Fibroblast of lung (primary cell): ENCODE measurements at regions not wholly inside any gene's neighbourhood (a gene's known extent, or its start where the extent isn't known, plus 50 kb on each side); places are given as distances from the start of the nearest gene placed in this dataset.

Experiments used
- DNase-seq, 2 donors: peaks; one replicate each; pipeline versions ENCODE4 v3.0.0 to v3.0.0-alpha.2; 2010; ENCODE audit warnings: low read depth in 2 of 2
- H2AFZ ChIP-seq: 2 replicates; pipeline ENCODE4 v1.5.1; 2012; ENCODE audit warnings: low read length, control low read depth, inconsistent platforms
- H3K27ac ChIP-seq: 2 replicates; pipeline ENCODE4 v1.5.1; 2011; ENCODE audit warnings: low read length, control low read depth; ENCODE audit not compliant: insufficient read depth
- H3K27me3 ChIP-seq: 2 replicates; pipeline ENCODE4 v1.5.1; 2011; ENCODE audit warnings: mild to moderate bottlenecking, low read length; ENCODE audit not compliant: control insufficient read depth, insufficient read depth
- H3K36me3 ChIP-seq: 2 replicates; pipeline ENCODE4 v1.5.1; 2011; ENCODE audit warnings: low read length; ENCODE audit not compliant: control insufficient read depth, insufficient read depth
- H3K4me1 ChIP-seq: 2 replicates; pipeline ENCODE4 v1.5.1; 2011; ENCODE audit warnings: low read length; ENCODE audit not compliant: control insufficient read depth, insufficient read depth; ENCODE audit errors: extremely low read depth
- H3K4me2 ChIP-seq: 2 replicates; pipeline ENCODE4 v1.5.1; 2011; ENCODE audit warnings: low read length, control low read depth; ENCODE audit not compliant: insufficient read depth; ENCODE audit errors: extremely low read depth
- H3K4me3 ChIP-seq, 4 experiments: fragments of 200-600 bp in 1 of 4; sonication (generic) in 1 of 4; replicated peaks in 1 of 4; 2 replicates each; pipeline ENCODE4 v1.5.1; 2011 to 2016; ENCODE audit warnings: low read length in 4 of 4, low read depth in 3 of 4, mild to moderate bottlenecking in 3 of 4, control low read depth in 2 of 4, inconsistent platforms in 1 of 4, mixed read lengths in 1 of 4; ENCODE audit not compliant: insufficient read depth in 1 of 4; ENCODE audit errors: control extremely low read depth in 1 of 4
- H3K79me2 ChIP-seq: 2 replicates; pipeline ENCODE4 v1.5.1; 2012; ENCODE audit warnings: mild to moderate bottlenecking, low read length, inconsistent platforms; ENCODE audit not compliant: control insufficient read depth, insufficient read depth
- H3K9ac ChIP-seq: 2 replicates; pipeline ENCODE4 v1.5.1; 2011; ENCODE audit warnings: mild to moderate bottlenecking, low read length, control low read depth; ENCODE audit not compliant: insufficient read depth
- H3K9me3 ChIP-seq: 2 replicates; pipeline ENCODE4 v1.5.1; 2012; ENCODE audit warnings: low read depth, low read length; ENCODE audit not compliant: control insufficient read depth, insufficient read depth
- H4K20me1 ChIP-seq: 2 replicates; pipeline ENCODE4 v1.5.1; 2011; ENCODE audit warnings: low read length; ENCODE audit not compliant: control insufficient read depth, insufficient read depth; ENCODE audit errors: extremely low read depth
- EZH2 ChIP-seq: IDR thresholded peaks from 2 replicates; pipeline ENCODE4 v1.5.1; 2012; ENCODE audit warnings: low read length, control low read depth, mild to moderate bottlenecking; ENCODE audit errors: missing control alignments
- TF ChIP-seq, protein P1 (sequence below), 2 donors: IDR thresholded peaks in 1 of 2; conservative IDR thresholded peaks in 1 of 2; 1 replicate in 1 of 2; 2 replicates in 1 of 2; pipeline ENCODE4 v1.5.1; 2011 to 2012; ENCODE audit warnings: low read length in 2 of 2, control low read depth in 1 of 2, inconsistent platforms in 1 of 2, low read depth in 1 of 2, mild to moderate bottlenecking in 1 of 2

DNA sequence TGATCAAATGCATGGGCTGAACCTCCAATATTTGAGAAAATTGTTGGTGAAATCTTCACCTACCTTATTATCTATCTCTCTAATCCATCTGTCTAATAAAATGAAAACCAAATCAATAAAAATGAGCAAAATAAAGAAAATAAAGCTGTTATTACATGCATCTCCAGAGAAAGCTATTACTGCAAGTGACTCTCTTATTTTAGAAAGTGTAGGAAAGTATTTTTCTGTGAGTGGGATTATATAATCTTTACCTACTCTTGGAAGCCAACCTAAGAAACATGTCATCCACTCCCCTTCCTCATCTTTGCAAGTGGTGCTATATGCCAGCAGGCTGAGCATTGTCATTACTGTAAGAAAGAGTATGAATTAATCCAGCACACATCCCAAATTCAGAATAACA is 191.5 kb upstream of the RFC3 start:
- no peak overlapping the region for H3K9ac ChIP-seq
- no peak overlapping the region for H3K27ac ChIP-seq
- no peak for DNase-seq
- no peaks in the 10 kb centered on the region for H3K9me3 ChIP-seq
- TF ChIP-seq EZH2: no peak
- TF ChIP-seq, protein P1, sequence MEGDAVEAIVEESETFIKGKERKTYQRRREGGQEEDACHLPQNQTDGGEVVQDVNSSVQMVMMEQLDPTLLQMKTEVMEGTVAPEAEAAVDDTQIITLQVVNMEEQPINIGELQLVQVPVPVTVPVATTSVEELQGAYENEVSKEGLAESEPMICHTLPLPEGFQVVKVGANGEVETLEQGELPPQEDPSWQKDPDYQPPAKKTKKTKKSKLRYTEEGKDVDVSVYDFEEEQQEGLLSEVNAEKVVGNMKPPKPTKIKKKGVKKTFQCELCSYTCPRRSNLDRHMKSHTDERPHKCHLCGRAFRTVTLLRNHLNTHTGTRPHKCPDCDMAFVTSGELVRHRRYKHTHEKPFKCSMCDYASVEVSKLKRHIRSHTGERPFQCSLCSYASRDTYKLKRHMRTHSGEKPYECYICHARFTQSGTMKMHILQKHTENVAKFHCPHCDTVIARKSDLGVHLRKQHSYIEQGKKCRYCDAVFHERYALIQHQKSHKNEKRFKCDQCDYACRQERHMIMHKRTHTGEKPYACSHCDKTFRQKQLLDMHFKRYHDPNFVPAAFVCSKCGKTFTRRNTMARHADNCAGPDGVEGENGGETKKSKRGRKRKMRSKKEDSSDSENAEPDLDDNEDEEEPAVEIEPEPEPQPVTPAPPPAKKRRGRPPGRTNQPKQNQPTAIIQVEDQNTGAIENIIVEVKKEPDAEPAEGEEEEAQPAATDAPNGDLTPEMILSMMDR (conservative IDR thresholded peaks at IDR 0.05 in 1 of 2, IDR thresholded peaks at IDR 0.05 in 1 of 2; ENCODE audit: low read depth in 1 of 2, low read length in 2 of 2): no peak
- no peak overlapping the region for H3K4me2 ChIP-seq
- no peak overlapping the region for H2AFZ ChIP-seq
- H3K79me2 ChIP-seq: no peaks in the 10 kb centered on the region
- H3K36me3 ChIP-seq: no peaks in the 10 kb centered on the region
- no peak overlapping the region for H3K4me3 ChIP-seq
- no peaks in the 10 kb centered on the region for H3K27me3 ChIP-seq
- H4K20me1 ChIP-seq: no peaks in the 10 kb centered on the region
- no peaks in the 10 kb centered on the region for H3K4me1 ChIP-seq

DNA sequence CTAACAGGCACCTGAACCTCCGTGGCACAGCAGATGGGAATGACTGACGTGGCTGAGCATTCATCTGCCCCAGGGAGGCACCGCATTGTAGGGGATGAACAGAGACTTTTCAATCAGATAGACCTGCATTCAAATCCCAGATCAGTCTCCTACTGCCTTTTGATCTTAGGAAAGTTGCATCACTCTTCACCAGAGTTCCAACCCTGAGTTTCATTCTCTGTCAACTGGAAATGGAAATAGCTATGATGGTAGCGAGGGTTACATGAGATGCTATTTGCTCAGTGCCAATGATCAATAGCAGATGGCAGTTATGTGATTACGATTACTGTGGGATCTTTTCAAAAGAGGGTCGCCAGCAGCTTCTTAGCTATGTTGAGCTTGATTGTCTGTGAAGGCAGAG is 189.3 kb upstream of the RFC3 start:
- DNase-seq: no peak
- no peak overlapping the region for H2AFZ ChIP-seq

DNA sequence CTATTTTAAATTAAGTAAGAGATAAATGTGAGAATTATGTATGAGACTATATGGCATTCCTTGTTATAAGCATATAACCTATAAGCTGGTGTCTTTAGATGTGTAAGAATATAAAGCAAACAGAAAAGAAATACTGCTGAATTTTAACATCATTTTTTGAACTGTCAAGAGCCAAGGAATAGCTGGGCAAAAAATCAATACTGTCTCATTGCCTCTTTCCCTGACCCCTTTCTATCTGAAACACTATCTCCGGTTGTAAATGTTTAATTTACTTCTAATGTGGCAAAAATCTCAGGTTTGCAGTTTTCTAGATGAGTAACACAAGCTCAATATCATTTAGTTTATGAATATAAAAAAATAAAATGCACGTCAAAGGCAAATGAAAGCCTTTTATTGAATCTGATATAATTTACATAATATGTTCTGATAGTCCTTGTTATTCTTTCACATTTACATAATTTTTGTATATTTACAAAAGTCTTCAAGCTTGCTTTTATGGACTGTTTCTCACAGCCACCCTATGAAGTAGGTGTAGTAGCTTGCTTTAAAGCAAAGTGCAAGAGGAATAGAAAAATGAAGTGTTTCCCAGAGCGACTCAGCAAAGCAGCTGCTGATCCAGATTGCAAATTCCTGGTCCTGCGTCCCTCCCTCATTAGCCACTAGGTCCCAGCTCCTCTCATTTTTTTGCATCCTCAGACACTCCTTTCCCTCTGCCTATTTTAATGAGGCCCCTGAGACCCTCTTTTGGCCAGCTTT is 188.2 kb upstream of the RFC3 start:
- Histone ChIP-seq H3K27me3 (no peaks in the 10 kb centered on the region), H4K20me1 (no peaks in the 10 kb centered on the region), H3K79me2 (no peaks in the 10 kb centered on the region), H2AFZ (no peak overlapping the region), H3K4me2 (no peak overlapping the region), H3K36me3 (no peaks in the 10 kb centered on the region), H3K27ac (no peak overlapping the region), H3K4me1 (no peaks in the 10 kb centered on the region), H3K4me3 (no peak overlapping the region), H3K9ac (no peak overlapping the region), H3K9me3 (no peaks in the 10 kb centered on the region)
- TF ChIP-seq EZH2: no peak
- TF ChIP-seq, protein P1 (conservative IDR thresholded peaks at IDR 0.05 in 1 of 2, IDR thresholded peaks at IDR 0.05 in 1 of 2; ENCODE audit: low read depth in 1 of 2, low read length in 2 of 2): no peak
- DNase-seq: no peak

More for the DNA sequence above, 189.3 kb upstream of the RFC3 start:
- Histone ChIP-seq H3K4me2 (no peak overlapping the region), H3K9ac (no peak overlapping the region), H3K4me3 (no peak overlapping the region), H4K20me1 (no peaks in the 10 kb centered on the region), H3K9me3 (no peaks in the 10 kb centered on the region), H3K4me1 (no peaks in the 10 kb centered on the region), H3K27ac (no peak overlapping the region), H3K79me2 (no peaks in the 10 kb centered on the region), H3K27me3 (no peaks in the 10 kb centered on the region), H3K36me3 (no peaks in the 10 kb centered on the region)
- TF ChIP-seq EZH2: no peak
- TF ChIP-seq, protein P1 (conservative IDR thresholded peaks at IDR 0.05 in 1 of 2, IDR thresholded peaks at IDR 0.05 in 1 of 2; ENCODE audit: low read depth in 1 of 2, low read length in 2 of 2): no peak
